Duodenal mucosa (tissue), 2 donors: ENCODE measurements at regions not wholly inside any gene's neighbourhood (a gene's known extent, or its start where the extent isn't known, plus 50 kb on each side); places are given as distances from the start of the nearest gene placed in this dataset.
"Not testable (repeated sequence)": the region's sequence is repeated elsewhere in the genome, so short reads cannot be mapped to it uniquely, and the experiment has no call there.

Source experiments
- H3K27ac ChIP-seq: one replicate; pipeline ENCODE4 v1.7.0; 2013; ENCODE audit warnings: low read depth, low read length
- H3K27me3 ChIP-seq, 2 donors: one replicate each; pipeline ENCODE4 v1.7.0; 2013; ENCODE audit warnings: low read length in 2 of 2, control low read depth in 1 of 2; ENCODE audit not compliant: insufficient read depth in 2 of 2, control insufficient read depth in 1 of 2
- H3K36me3 ChIP-seq, 2 donors: one replicate each; pipeline ENCODE4 v1.7.0; 2013; ENCODE audit warnings: low read length in 2 of 2, control low read depth in 1 of 2; ENCODE audit not compliant: insufficient read depth in 2 of 2, control insufficient read depth in 1 of 2
- H3K4me1 ChIP-seq, 2 donors: one replicate each; pipeline ENCODE4 v1.7.0; 2013; ENCODE audit warnings: low read length in 2 of 2, control low read depth in 1 of 2; ENCODE audit not compliant: insufficient read depth in 2 of 2, control insufficient read depth in 1 of 2
- H3K4me3 ChIP-seq, 2 donors: one replicate each; pipeline ENCODE4 v1.7.0; 2013; ENCODE audit warnings: low read length in 2 of 2, low read depth in 1 of 2
- H3K9ac ChIP-seq, 2 donors: one replicate each; pipeline ENCODE4 v1.7.0; 2013; ENCODE audit warnings: low read length in 2 of 2, low read depth in 1 of 2
- H3K9me3 ChIP-seq, 2 donors: one replicate each; pipeline ENCODE4 v1.7.0; 2013; ENCODE audit warnings: low read length in 2 of 2, control low read depth in 1 of 2; ENCODE audit not compliant: control insufficient read depth in 1 of 2

- not testable (repeated sequence) for H3K27me3 ChIP-seq, H3K9me3 ChIP-seq, H3K27ac ChIP-seq, H3K9ac ChIP-seq, H3K36me3 ChIP-seq, H3K4me3 ChIP-seq, H3K4me1 ChIP-seq
Observed at GRCh38 chr1:221257548-221257947, 378.3 kb downstream of the HLX start.

- not testable (repeated sequence) for H3K9ac ChIP-seq, H3K9me3 ChIP-seq, H3K27ac ChIP-seq
Observed at GRCh38 chr1:221262677-221263076, 383.4 kb downstream of the HLX start.

GRCh38 chr1:221263831-221264767 is 384.9 kb downstream of the HLX start:
- Histone ChIP-seq H3K9me3 (no peaks in the 10 kb centered on the region), H3K27ac (no peak overlapping the region), H3K9ac (no peak overlapping the region), H3K4me1 (no peaks in the 10 kb centered on the region), H3K27me3 (no peaks in the 10 kb centered on the region), H3K36me3 (no peaks in the 10 kb centered on the region), H3K4me3 (no peak overlapping the region)

More at GRCh38 chr1:221262677-221263076, 383.4 kb downstream of the HLX start:
- not testable (repeated sequence) for H3K36me3 ChIP-seq, H3K27me3 ChIP-seq, H3K4me1 ChIP-seq, H3K4me3 ChIP-seq

GRCh38 chr1:221264848-221265247 is 385.6 kb downstream of the HLX start:
- Histone ChIP-seq H3K27me3 (no peaks in the 10 kb centered on the region), H3K36me3 (no peaks in the 10 kb centered on the region), H3K9me3 (no peaks in the 10 kb centered on the region), H3K27ac (no peak overlapping the region), H3K4me1 (no peaks in the 10 kb centered on the region), H3K4me3 (no peak overlapping the region), H3K9ac (no peak overlapping the region)

GRCh38 chr1:221268295-221268694 is 389.1 kb downstream of the HLX start:
- Histone ChIP-seq H3K9me3 (no peaks in the 10 kb centered on the region), H3K9ac (no peak overlapping the region), H3K4me1 (no peaks in the 10 kb centered on the region), H3K27me3 (no peaks in the 10 kb centered on the region), H3K4me3 (no peak overlapping the region), H3K27ac (no peak overlapping the region), H3K36me3 (no peaks in the 10 kb centered on the region)

GRCh38 chr1:221271701-221272100 is 392.5 kb downstream of the HLX start:
- Histone ChIP-seq H3K9ac (no peak overlapping the region), H3K9me3 (no peaks in the 10 kb centered on the region), H3K27ac (no peak overlapping the region), H3K4me1 (no peaks in the 10 kb centered on the region), H3K36me3 (no peaks in the 10 kb centered on the region), H3K4me3 (no peak overlapping the region), H3K27me3 (no peaks in the 10 kb centered on the region)

GRCh38 chr1:221272940-221273339 is 393.7 kb downstream of the HLX start:
- Histone ChIP-seq H3K36me3 (no peaks in the 10 kb centered on the region), H3K9ac (no peak overlapping the region), H3K4me3 (no peak overlapping the region), H3K27me3 (no peaks in the 10 kb centered on the region), H3K4me1 (no peaks in the 10 kb centered on the region), H3K27ac (no peak overlapping the region), H3K9me3 (no peaks in the 10 kb centered on the region)

GRCh38 chr1:221274373-221274772 is 395.1 kb downstream of the HLX start:
- Histone ChIP-seq H3K27ac (no peak overlapping the region), H3K4me1 (no peaks in the 10 kb centered on the region), H3K36me3 (no peaks in the 10 kb centered on the region), H3K9ac (no peak overlapping the region), H3K9me3 (no peaks in the 10 kb centered on the region), H3K4me3 (no peak overlapping the region), H3K27me3 (no peaks in the 10 kb centered on the region)

GRCh38 chr1:221276896-221277409 is 397.7 kb downstream of the HLX start:
- Histone ChIP-seq H3K4me1 (no peaks in the 10 kb centered on the region), H3K36me3 (no peaks in the 10 kb centered on the region), H3K9ac (no peak overlapping the region), H3K9me3 (no peaks in the 10 kb centered on the region), H3K27ac (no peak overlapping the region), H3K27me3 (no peaks in the 10 kb centered on the region), H3K4me3 (no peak overlapping the region)

GRCh38 chr1:221279146-221279545 is 399.9 kb downstream of the HLX start:
- Histone ChIP-seq H3K4me1 (no peaks in the 10 kb centered on the region), H3K9ac (no peak overlapping the region), H3K27me3 (no peaks in the 10 kb centered on the region), H3K4me3 (no peak overlapping the region), H3K27ac (no peak overlapping the region), H3K9me3 (no peaks in the 10 kb centered on the region), H3K36me3 (no peaks in the 10 kb centered on the region)
